H1 (cell line): ENCODE measurements at regions not wholly inside any gene's neighbourhood (a gene's known extent, or its start where the extent isn't known, plus 50 kb on each side); places are given as distances from the start of the nearest gene placed in this dataset.
A peak's percentile ranks its signal among the peaks of the same experiment; 100 is the strongest.

Source experiments
- CTCF ChIA-PET: fragments of 300-600 bp; sonication (Branson Sonifier 250); formaldehyde crosslinking; loops from one replicate; lab custom pipeline; 2021; ENCODE audit not compliant: partially characterized antibody; lab: Charles Lee
- POLR2A ChIA-PET: fragments of 300-600 bp; sonication (Branson Sonifier 250); formaldehyde crosslinking; loops from one replicate; lab custom pipeline; 2021; ENCODE audit warnings: inconsistent platforms; ENCODE audit not compliant: partially characterized antibody; lab: Charles Lee
- DNase-seq, 2 experiments: peaks; one replicate each; pipeline versions ENCODE4 v3.0.0 to v3.0.0-alpha.2; 2010 to 2022; ENCODE audit warnings: low spot score in 2 of 2, low read depth in 1 of 2, mixed read lengths in 1 of 2
- FAIRE-seq: peaks from 2 replicates; lab custom pipeline; 2011; peaks lifted over from hg19 to GRCh38; lab: Jason Lieb, UNC
- H2AFZ ChIP-seq: 2 replicates; pipeline ENCODE4 v1.8.1; 2012; ENCODE audit warnings: low read length, inconsistent platforms
- H2AK5ac ChIP-seq: 2 replicates; pipeline ENCODE4 v1.6.1; 2013; ENCODE audit warnings: low read depth, low read length
- H2BK120ac ChIP-seq: replicated peaks from 2 replicates; pipeline ENCODE3; 2013; ENCODE audit warnings: low read depth, low read length, inconsistent platforms
- H2BK12ac ChIP-seq: 2 replicates; pipeline ENCODE4 v1.6.1; 2013; ENCODE audit warnings: low read depth, low read length
- H2BK15ac ChIP-seq: 2 replicates; pipeline ENCODE4 v1.6.1; 2013; ENCODE audit warnings: low read length
- H2BK20ac ChIP-seq: 2 replicates; pipeline ENCODE4 v1.6.1; 2013; ENCODE audit warnings: low read length
- H2BK5ac ChIP-seq: 2 replicates; pipeline ENCODE4 v1.6.1; 2013; ENCODE audit warnings: low read depth, low read length
- H3K14ac ChIP-seq: 2 replicates; pipeline ENCODE4 v1.6.1; 2013; ENCODE audit warnings: inconsistent platforms; ENCODE audit not compliant: insufficient read length
- H3K18ac ChIP-seq: 2 replicates; pipeline ENCODE4 v1.6.1; 2013; ENCODE audit warnings: low read length; ENCODE audit errors: extremely low read depth
- H3K23ac ChIP-seq: 2 replicates; pipeline ENCODE4 v1.6.1; 2013; ENCODE audit warnings: inconsistent platforms; ENCODE audit not compliant: insufficient read length
- H3K23me2 ChIP-seq: 2 replicates; pipeline ENCODE4 v1.6.1; 2013; ENCODE audit warnings: low read depth, low read length
- H3K27ac ChIP-seq: 2 replicates; pipeline ENCODE4 v1.6.1; 2011; ENCODE audit warnings: low read depth, low read length, inconsistent platforms
- H3K27me3 ChIP-seq, 4 experiments: replicated peaks in 1 of 4; 1 replicate in 1 of 4; 2 replicates in 3 of 4; pipeline versions ENCODE4 v1.6.1 to v1.8.1; 2011 to 2013; ENCODE audit warnings: low read length in 3 of 4, mild to moderate bottlenecking in 3 of 4, inconsistent platforms in 2 of 4, mixed read lengths in 2 of 4, moderate library complexity in 1 of 4; ENCODE audit not compliant: control insufficient read depth in 3 of 4, insufficient read depth in 3 of 4; ENCODE audit errors: extremely low read depth in 1 of 4
- H3K36me3 ChIP-seq, 4 experiments: 2 replicates each; pipeline versions ENCODE4 v1.6.1 to v1.8.1; 2011 to 2013; ENCODE audit warnings: mild to moderate bottlenecking in 4 of 4, low read length in 3 of 4, moderate library complexity in 2 of 4, control low read depth in 1 of 4, inconsistent platforms in 1 of 4; ENCODE audit not compliant: insufficient read depth in 4 of 4, control insufficient read depth in 2 of 4
- H3K4ac ChIP-seq: replicated peaks from 2 replicates; pipeline ENCODE3; 2013; ENCODE audit warnings: low read length, low read depth, mixed read lengths, inconsistent platforms; ENCODE audit not compliant: insufficient read length
- H3K4me1 ChIP-seq, 4 experiments: replicated peaks in 1 of 4; 1 replicate in 1 of 4; 2 replicates in 3 of 4; pipeline versions ENCODE4 v1.6.1 to v1.8.1; 2011 to 2013; ENCODE audit warnings: low read length in 3 of 4, inconsistent platforms in 2 of 4, mixed read lengths in 1 of 4; ENCODE audit not compliant: insufficient read depth in 4 of 4, control insufficient read depth in 3 of 4
- H3K4me2 ChIP-seq, 2 experiments: 2 replicates each; pipeline versions ENCODE4 v1.6.1 to v1.8.1; 2011 to 2013; ENCODE audit warnings: low read depth in 2 of 2, low read length in 2 of 2, control low read depth in 1 of 2, inconsistent platforms in 1 of 2, mild to moderate bottlenecking in 1 of 2; ENCODE audit not compliant: insufficient read depth in 1 of 2
- H3K4me3 ChIP-seq, 4 experiments: fragments of 200-600, 300-600 bp in 1 of 4; sonication (generic), shearing (Covaris generic), sonication (Bioruptor Twin) in 1 of 4; 2 replicates each; pipeline versions ENCODE4 v1.5.1 to v1.8.1; 2011 to 2016; ENCODE audit warnings: low read length in 4 of 4, low read depth in 3 of 4, control low read depth in 2 of 4, inconsistent platforms in 2 of 4, mild to moderate bottlenecking in 2 of 4, mixed read lengths in 1 of 4, moderate library complexity in 1 of 4; ENCODE audit not compliant: insufficient read depth in 2 of 4; ENCODE audit errors: extremely low read depth in 1 of 4
- H3K56ac ChIP-seq: replicated peaks from 2 replicates; pipeline ENCODE3; 2013; ENCODE audit warnings: low read depth, mild to moderate bottlenecking, mixed read lengths, low read length, inconsistent platforms; ENCODE audit not compliant: insufficient read length
- H3K79me1 ChIP-seq: 2 replicates; pipeline ENCODE4 v1.6.1; 2013; ENCODE audit warnings: low read depth, low read length, control low read depth
- H3K79me2 ChIP-seq, 2 experiments: 2 replicates each; pipeline versions ENCODE4 v1.6.1 to v1.8.1; 2012 to 2013; ENCODE audit warnings: low read length in 2 of 2, mild to moderate bottlenecking in 2 of 2, inconsistent platforms in 1 of 2; ENCODE audit not compliant: insufficient read depth in 2 of 2, control insufficient read depth in 1 of 2
- H3K9ac ChIP-seq, 4 experiments: replicated peaks in 1 of 4; 1 replicate in 1 of 4; 2 replicates in 3 of 4; pipeline versions ENCODE4 v1.6.1 to v1.8.1; 2011 to 2013; ENCODE audit warnings: low read depth in 3 of 4, low read length in 3 of 4, control low read depth in 2 of 4, mild to moderate bottlenecking in 2 of 4, moderate library complexity in 2 of 4, inconsistent platforms in 1 of 4; ENCODE audit errors: extremely low read depth in 1 of 4
- H3K9me3 ChIP-seq, 2 experiments: 2 replicates each; pipeline versions ENCODE4 v1.6.1 to v1.8.1; 2012 to 2013; ENCODE audit warnings: mild to moderate bottlenecking in 2 of 2, moderate library complexity in 2 of 2, control low read depth in 1 of 2, inconsistent platforms in 1 of 2, low read depth in 1 of 2, low read length in 1 of 2, mixed read lengths in 1 of 2; ENCODE audit not compliant: insufficient read depth in 2 of 2
- H4K20me1 ChIP-seq, 2 experiments: replicated peaks in 1 of 2; 2 replicates each; pipeline versions ENCODE3 to v1.8.1; 2011 to 2013; ENCODE audit warnings: inconsistent platforms in 2 of 2, low read length in 2 of 2, mild to moderate bottlenecking in 1 of 2; ENCODE audit not compliant: insufficient read depth in 2 of 2, control insufficient read depth in 1 of 2
- H4K5ac ChIP-seq: 2 replicates; pipeline ENCODE4 v1.6.1; 2013; ENCODE audit warnings: low read length, low read depth, mixed read lengths, inconsistent platforms; ENCODE audit not compliant: insufficient read length
- H4K8ac ChIP-seq: 2 replicates; pipeline ENCODE4 v1.8.0; 2013; ENCODE audit warnings: mild to moderate bottlenecking, moderate library complexity, low read length, inconsistent platforms; ENCODE audit not compliant: insufficient read depth; ENCODE audit errors: extremely low read depth
- H4K91ac ChIP-seq: replicated peaks from 2 replicates; pipeline ENCODE3; 2013; ENCODE audit warnings: low read length, mixed read lengths, inconsistent platforms; ENCODE audit not compliant: insufficient read length
- ATF2 ChIP-seq: IDR thresholded peaks from 2 replicates; pipeline ENCODE4 v1.6.1; 2012; ENCODE audit warnings: low read length, inconsistent platforms
- CTBP2 ChIP-seq: IDR thresholded peaks from 2 replicates; pipeline ENCODE4 v1.7.0; 2011; ENCODE audit warnings: borderline replicate concordance, mild to moderate bottlenecking, moderate library complexity, mixed read lengths, low read length; ENCODE audit not compliant: insufficient read depth, insufficient read length
- EP300 ChIP-seq, 2 experiments: IDR thresholded peaks; 1 replicate in 1 of 2; 2 replicates in 1 of 2; pipeline ENCODE4 v1.6.1; 2011 to 2012; ENCODE audit warnings: low read depth in 2 of 2, low read length in 2 of 2, mild to moderate bottlenecking in 2 of 2, borderline replicate concordance in 1 of 2, inconsistent platforms in 1 of 2, moderate library complexity in 1 of 2
- JUND ChIP-seq: IDR thresholded peaks from 2 replicates; pipeline ENCODE4 v1.6.1; 2011; ENCODE audit warnings: mild to moderate bottlenecking, improper control_type of control experiment, low read length
- KDM4A ChIP-seq: IDR thresholded peaks from one replicate; pipeline ENCODE4 v1.7.1; 2012; ENCODE audit warnings: low read depth, mild to moderate bottlenecking, moderate library complexity, low read length, inconsistent platforms; ENCODE audit not compliant: severe bottlenecking
- KDM5A ChIP-seq: fragments of 200-600 bp; IDR thresholded peaks from 2 replicates; pipeline ENCODE4 v1.7.1; 2012; ENCODE audit warnings: mild to moderate bottlenecking, low read length, inconsistent platforms, mixed read lengths
- NRF1 ChIP-seq: IDR thresholded peaks from 2 replicates; pipeline ENCODE4 v1.6.1; 2011; ENCODE audit warnings: mild to moderate bottlenecking, low read depth, low read length, improper control_type of control experiment
- POLR2AphosphoS5 ChIP-seq: IDR thresholded peaks from 2 replicates; pipeline ENCODE4 v1.6.1; 2011; ENCODE audit warnings: low read depth, low read length
- RAD21 ChIP-seq, 2 experiments: IDR thresholded peaks in 1 of 2; conservative IDR thresholded peaks in 1 of 2; 2 replicates each; pipeline ENCODE4 v1.6.1; 2011; ENCODE audit warnings: low read depth in 2 of 2, low read length in 2 of 2, improper control_type of control experiment in 1 of 2, inconsistent platforms in 1 of 2, mild to moderate bottlenecking in 1 of 2, moderate library complexity in 1 of 2
- SP1 ChIP-seq: IDR thresholded peaks from 2 replicates; pipeline ENCODE4 v1.6.1; 2011; ENCODE audit warnings: low read depth, low read length
- TAF1 ChIP-seq: IDR thresholded peaks from 2 replicates; pipeline ENCODE4 v1.6.1; 2011; ENCODE audit warnings: mild to moderate bottlenecking, low read depth, low read length
- TEAD4 ChIP-seq: IDR thresholded peaks from 2 replicates; pipeline ENCODE4 v1.6.1; 2012; ENCODE audit warnings: low read depth, low read length, inconsistent platforms, mixed read lengths
- ZNF274 ChIP-seq: IDR thresholded peaks from 2 replicates; pipeline ENCODE4 v1.7.0; 2012; ENCODE audit warnings: low read length, borderline replicate concordance; ENCODE audit errors: extremely low read depth
- WGBS, 2 experiments: shearing (Covaris generic) in 1 of 2; methylation state at CpG; one replicate each; pipeline versions ENCODE4 v1.1.6 to v1.1.7; 2013 to 2015; ENCODE audit warnings: low lambda C conversion rate in 2 of 2, mixed read lengths in 2 of 2, inconsistent platforms in 1 of 2, low coverage in 1 of 2, missing lambda C conversion rate in 1 of 2; ENCODE audit not compliant: insufficient replicate concordance in 2 of 2, insufficient coverage in 1 of 2, insufficient read length in 1 of 2; ENCODE audit errors: extremely low coverage in 1 of 2, missing lambda C conversion rate in 1 of 2; 5-methylcytosine and 5-hydroxymethylcytosine counted together

GRCh38 chr1:114324662-114324965 lies 170.9 kb upstream of the SYT6 start:
- Histone ChIP-seq H3K56ac (no peak overlapping the region), H2AFZ (0 out of 2 replicates have a peak overlapping the region, but pooled peaks have one; percentile 31), H3K4me3 (no peak overlapping the region), H4K5ac (no peak overlapping the region), H3K36me3 (no peaks in the 10 kb centered on the region), H3K27me3 (no peaks in the 10 kb centered on the region; a peak in 1 of 7 replicates), H3K14ac (no peak overlapping the region), H3K18ac (no peak overlapping the region), H2BK15ac (no peak overlapping the region), H2BK5ac (no peak overlapping the region), H3K23ac (no peak overlapping the region), H2BK12ac (no peak overlapping the region), H4K20me1 (no peaks in the 10 kb centered on the region), H3K79me1 (no peaks in the 10 kb centered on the region), H4K8ac (no peak overlapping the region), H2AK5ac (no peak overlapping the region), H3K4me2 (no peak overlapping the region), H4K91ac (no peak overlapping the region), H3K4ac (no peak overlapping the region), H2BK120ac (no peak overlapping the region), H3K79me2 (no peaks in the 10 kb centered on the region), H3K23me2 (no peaks in the 10 kb centered on the region), H3K27ac (no peak overlapping the region), H3K9me3 (peaks cover 7 to 8% of the 10 kb centered on the region in 2 experiments; a peak in 2 of 4 replicates), H2BK20ac (no peak overlapping the region), H3K4me1 (no peaks in the 10 kb centered on the region), H3K9ac (peak overlapping the region in 1 of 4 experiments; percentile 34; a peak in 1 of 7 replicates)
- ChIA-PET CTCF (no interaction called here), POLR2A (no interaction called here)
- WGBS, 2 experiments, result 95% methylated on average over 5 of the region's 5 CpGs; no CpG with 5 or more reads in 1 of the 2 experiments
- FAIRE-seq (no peak), DNase-seq (no peak)
- TF ChIP-seq RAD21 (IDR thresholded peaks at IDR 0.05 in 1 of 2, conservative IDR thresholded peaks at IDR 0.05 in 1 of 2; ENCODE audit: low read depth in 2 of 2, low read length in 2 of 2) (no peak), ATF2 (no peak), TAF1 (no peak), KDM4A (no peak), SP1 (no peak), POLR2AphosphoS5 (no peak), KDM5A (no peak), JUND (no peak), CTBP2 (no peak), TEAD4 (no peak), ZNF274 (no peak), NRF1 (no peak), EP300 (IDR thresholded peaks at IDR 0.05; ENCODE audit: borderline replicate concordance in 1 of 2, low read depth in 2 of 2, low read length in 2 of 2) (no peak)
